Spleen (tissue), 11 donors: ENCODE measurements at regions not wholly inside any gene's neighbourhood (a gene's known extent, or its start where the extent isn't known, plus 50 kb on each side); places are given as distances from the start of the nearest gene placed in this dataset.

Experiments used
- DNase-seq: peaks from one replicate; pipeline ENCODE4 v3.0.0-alpha.2; 2020
- H3K27ac ChIP-seq, 8 donors: fragments of 200-600 bp; sonication (generic) in 7 of 8; 1 replicate in 4 of 8; 2 replicates in 4 of 8; pipeline versions ENCODE4 v1.5.0 to v1.8.0; 2016 to 2021; ENCODE audit warnings: inconsistent platforms in 4 of 8, mild to moderate bottlenecking in 4 of 8, moderate library complexity in 1 of 8
- H3K27me3 ChIP-seq, 7 donors: fragments of 200-600 bp; sonication (generic) in 6 of 7; replicated peaks in 1 of 7; 1 replicate in 4 of 7; 2 replicates in 3 of 7; pipeline versions ENCODE4 v1.5.0 to v1.8.0; 2016 to 2021; ENCODE audit warnings: inconsistent platforms in 3 of 7, mild to moderate bottlenecking in 1 of 7
- H3K36me3 ChIP-seq, 6 donors: fragments of 200-600 bp; sonication (generic) in 5 of 6; 1 replicate in 4 of 6; 2 replicates in 2 of 6; pipeline versions ENCODE4 v1.5.0 to v1.8.0; 2016 to 2021; ENCODE audit warnings: inconsistent platforms in 2 of 6
- H3K4me1 ChIP-seq, 6 donors: fragments of 200-600 bp; sonication (generic) in 5 of 6; 1 replicate in 3 of 6; 2 replicates in 3 of 6; pipeline versions ENCODE4 v1.5.0 to v1.8.0; 2016 to 2021; ENCODE audit warnings: inconsistent platforms in 3 of 6
- H3K4me3 ChIP-seq, 8 donors: fragments of 200-600 bp; sonication (generic) in 7 of 8; 1 replicate in 4 of 8; 2 replicates in 4 of 8; pipeline versions ENCODE4 v1.5.0 to v1.8.0; 2016 to 2021; ENCODE audit warnings: inconsistent platforms in 4 of 8, mild to moderate bottlenecking in 4 of 8, moderate library complexity in 2 of 8
- H3K9me3 ChIP-seq, 8 donors: fragments of 200-600 bp; sonication (generic) in 7 of 8; 1 replicate in 4 of 8; 2 replicates in 4 of 8; pipeline versions ENCODE4 v1.5.0 to v1.8.0; 2016 to 2021; ENCODE audit warnings: inconsistent platforms in 4 of 8
- POLR2A ChIP-seq, 3 donors: fragments of 450-650 bp; IDR thresholded peaks; one replicate each; pipeline ENCODE4 v1.5.1; 2017; ENCODE audit warnings: antibody characterized with exemption in 3 of 3, mild to moderate bottlenecking in 1 of 3
- POLR2AphosphoS5 ChIP-seq, 3 donors: sonication (generic); formaldehyde crosslinking; IDR thresholded peaks; one replicate each; pipeline ENCODE4 v1.5.1; 2017; ENCODE audit warnings: antibody characterized with exemption in 3 of 3
- WGBS, 5 donors: extraction: QIAGEN DNeasy Blood & Tissue Kit in 3 of 5; methylation state at CpG; one replicate each; pipeline versions ENCODE4 v1.1.5 to v1.1.7; 2013 to 2018; 5-methylcytosine and 5-hydroxymethylcytosine counted together
- intact Hi-C: fragments of 100-400 bp; cut with DNase I; formaldehyde crosslinking; loops from one replicate; pipeline ENCODE4 v1.15.0; 2023; ENCODE audit warnings: low total_unique reads
- TF ChIP-seq, protein P1 (sequence below), 11 experiments: fragments of 200-600 bp in 7 of 11; fragments of 450-650 bp in 4 of 11; sonication (generic) in 4 of 11; IDR thresholded peaks in 8 of 11; conservative IDR thresholded peaks in 3 of 11; 1 replicate in 7 of 11; 2 replicates in 4 of 11; pipeline versions ENCODE4 v1.4.0 to v1.8.0; 2016 to 2021; ENCODE audit warnings: antibody characterized with exemption in 11 of 11, inconsistent platforms in 4 of 11, mild to moderate bottlenecking in 1 of 11
- donor health status: healthy with polysubstance abuse.
- donor health status: DM: no; HTN: no; CAD: no; lungs with moderate emphysema.
- donor health status: DM: no; HTN: no; CAD: no.
- donor health status: Bipolar disorder and iron deficiency.
- donor health status: healthy.
- donor health status: DM: no; HTN: no; CAD: no.
- donor health status: DM: yes; HTN: yes; CAD: no.

DNA sequence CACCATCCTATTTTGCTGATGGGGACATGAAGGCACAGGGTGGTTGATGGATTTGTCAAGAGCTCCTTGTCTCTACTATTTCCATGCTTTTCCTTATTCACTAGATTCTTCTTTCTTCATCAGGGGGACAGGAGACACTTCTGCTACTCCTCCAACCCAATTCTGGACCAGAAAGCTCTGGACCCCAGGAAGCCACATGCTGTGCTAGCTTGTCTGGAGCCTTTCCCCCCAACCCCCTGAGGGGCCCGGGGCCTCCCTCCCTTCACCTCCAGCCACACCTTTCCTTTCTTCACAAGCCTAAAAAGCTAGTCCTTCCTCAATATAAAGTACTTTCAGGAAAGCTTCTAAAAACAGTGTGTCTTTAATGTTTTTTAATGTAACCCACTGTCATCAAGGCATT is 75.1 kb upstream of the CAPRIN2 start:
- TF ChIP-seq, protein P1, sequence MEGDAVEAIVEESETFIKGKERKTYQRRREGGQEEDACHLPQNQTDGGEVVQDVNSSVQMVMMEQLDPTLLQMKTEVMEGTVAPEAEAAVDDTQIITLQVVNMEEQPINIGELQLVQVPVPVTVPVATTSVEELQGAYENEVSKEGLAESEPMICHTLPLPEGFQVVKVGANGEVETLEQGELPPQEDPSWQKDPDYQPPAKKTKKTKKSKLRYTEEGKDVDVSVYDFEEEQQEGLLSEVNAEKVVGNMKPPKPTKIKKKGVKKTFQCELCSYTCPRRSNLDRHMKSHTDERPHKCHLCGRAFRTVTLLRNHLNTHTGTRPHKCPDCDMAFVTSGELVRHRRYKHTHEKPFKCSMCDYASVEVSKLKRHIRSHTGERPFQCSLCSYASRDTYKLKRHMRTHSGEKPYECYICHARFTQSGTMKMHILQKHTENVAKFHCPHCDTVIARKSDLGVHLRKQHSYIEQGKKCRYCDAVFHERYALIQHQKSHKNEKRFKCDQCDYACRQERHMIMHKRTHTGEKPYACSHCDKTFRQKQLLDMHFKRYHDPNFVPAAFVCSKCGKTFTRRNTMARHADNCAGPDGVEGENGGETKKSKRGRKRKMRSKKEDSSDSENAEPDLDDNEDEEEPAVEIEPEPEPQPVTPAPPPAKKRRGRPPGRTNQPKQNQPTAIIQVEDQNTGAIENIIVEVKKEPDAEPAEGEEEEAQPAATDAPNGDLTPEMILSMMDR (IDR thresholded peaks at IDR 0.05 in 8 of 11, conservative IDR thresholded peaks at IDR 0.05 in 3 of 11) = no peak
- TF ChIP-seq POLR2AphosphoS5 (IDR thresholded peaks at IDR 0.05) = no peak
- TF ChIP-seq POLR2A (IDR thresholded peaks at IDR 0.05) = no peak
- intact Hi-C loops = no loop called here

DNA sequence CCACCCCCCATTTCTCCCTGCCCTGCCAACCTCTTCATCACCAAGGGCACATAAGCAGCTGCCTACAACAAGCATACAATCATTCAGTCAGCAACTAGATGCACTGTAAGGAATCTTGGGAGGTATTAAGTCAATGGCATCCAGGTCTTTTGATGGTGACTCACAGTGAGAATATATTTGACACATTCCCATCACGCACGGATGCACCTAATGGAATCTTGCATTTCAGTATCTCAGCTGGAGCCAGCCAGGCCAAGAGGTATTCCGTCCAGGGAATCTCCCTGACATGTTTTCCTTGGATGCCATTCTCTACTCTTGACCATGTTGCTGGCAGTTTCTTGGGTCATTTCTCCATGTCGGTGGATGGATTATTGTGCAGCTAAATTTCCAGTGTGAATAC is 73.9 kb upstream of the CAPRIN2 start:
- Histone ChIP-seq H3K4me1 (no peaks in the 10 kb centered on the region), H3K9me3 (peaks cover 0 to 3% (median 0%) of the 10 kb centered on the region in 8 donors), H3K4me3 (no peak overlapping the region), H3K36me3 (no peaks in the 10 kb centered on the region), H3K27me3 (peaks cover 0 to 41% (median 0%) of the 10 kb centered on the region in 7 donors), H3K27ac (no peak overlapping the region)
- WGBS, 5 donors = 56 to 95% (median 71%) methylated on average over 4 of the region's 4 CpGs
- no peak for TF ChIP-seq POLR2AphosphoS5 (IDR thresholded peaks at IDR 0.05)
- TF ChIP-seq, protein P1 (IDR thresholded peaks at IDR 0.05 in 8 of 11, conservative IDR thresholded peaks at IDR 0.05 in 3 of 11) = no peak
- TF ChIP-seq POLR2A (IDR thresholded peaks at IDR 0.05) = no peak
- no peak for DNase-seq
- intact Hi-C loops = no loop called here

More for the DNA sequence above, 75.1 kb upstream of the CAPRIN2 start:
- 67 to 78% (median 75%) methylated on average over 1 of the region's 1 CpG for WGBS, 5 donors
- Histone ChIP-seq H3K9me3 (peaks cover 0 to 4% (median 0%) of the 10 kb centered on the region in 8 donors), H3K4me1 (no peaks in the 10 kb centered on the region), H3K27ac (no peak overlapping the region), H3K36me3 (no peaks in the 10 kb centered on the region), H3K4me3 (no peak overlapping the region), H3K27me3 (peaks cover 0 to 35% (median 0%) of the 10 kb centered on the region in 7 donors)
- DNase-seq = no peak

DNA sequence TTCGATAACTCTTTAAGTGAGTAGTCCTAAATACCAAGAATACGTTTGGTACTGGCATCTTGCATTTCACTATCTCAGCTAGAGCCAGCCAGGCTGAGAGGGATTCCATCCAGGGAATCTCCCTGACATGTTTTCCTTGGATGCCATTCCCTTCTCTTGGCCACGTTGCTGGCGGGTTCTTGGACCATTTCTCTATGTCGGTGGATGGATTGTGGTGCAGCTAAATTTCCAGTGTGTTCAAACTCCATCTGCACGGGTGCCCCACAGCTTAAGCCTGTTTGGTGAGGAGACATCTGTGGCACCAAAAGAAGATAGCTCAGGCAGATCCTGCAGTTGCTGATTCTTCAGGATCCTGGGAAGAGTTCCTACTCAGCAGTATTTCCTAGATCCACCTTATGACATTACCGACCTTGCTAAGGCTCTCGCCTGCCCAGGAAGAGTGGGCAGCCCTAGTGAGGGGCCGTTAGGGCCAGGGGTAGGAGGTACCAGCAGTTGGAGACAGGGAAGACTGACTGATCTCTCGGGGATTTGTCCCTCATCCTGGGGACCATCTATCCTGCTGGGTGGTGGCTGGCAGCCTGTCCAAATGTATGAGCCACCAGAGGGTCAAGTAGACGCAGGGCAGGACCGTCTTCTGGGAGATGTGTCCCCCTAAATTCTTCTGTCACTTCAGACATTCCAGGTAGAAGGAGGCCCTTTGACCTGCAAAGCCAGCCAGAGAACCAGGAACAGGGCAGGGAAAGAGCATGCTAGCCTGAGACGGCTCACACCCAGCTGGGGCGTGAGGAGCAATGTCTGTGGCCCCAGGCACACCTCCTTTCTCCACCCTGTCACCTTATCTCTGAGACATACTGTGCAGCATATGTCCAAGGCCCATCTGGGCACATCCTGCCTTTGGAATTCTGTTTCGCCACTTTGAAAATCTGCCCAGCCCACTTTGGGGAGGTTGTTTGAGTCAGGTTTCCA is 72.6 kb upstream of the CAPRIN2 start:
- no peaks in the 10 kb centered on the region for H3K9me3 ChIP-seq
- intact Hi-C loops = no loop called here
- TF ChIP-seq POLR2AphosphoS5 (IDR thresholded peaks at IDR 0.05) (no peak), POLR2A (IDR thresholded peaks at IDR 0.05) (no peak)
- TF ChIP-seq, protein P1 (IDR thresholded peaks at IDR 0.05 in 8 of 11, conservative IDR thresholded peaks at IDR 0.05 in 3 of 11) = no peak
- no peaks in the 10 kb centered on the region for H3K36me3 ChIP-seq
- no peak for DNase-seq
- peaks cover 0 to 45% (median 0%) of the 10 kb centered on the region in 7 donors for H3K27me3 ChIP-seq
- H3K27ac ChIP-seq = no peak overlapping the region
- peaks cover 0 to 13% (median 9%) of the 10 kb centered on the region in 6 donors for H3K4me1 ChIP-seq
- WGBS, 5 donors = 80 to 94% (median 84%) methylated on average over 15 of the region's 15 CpGs
- H3K4me3 ChIP-seq = no peak overlapping the region

DNA sequence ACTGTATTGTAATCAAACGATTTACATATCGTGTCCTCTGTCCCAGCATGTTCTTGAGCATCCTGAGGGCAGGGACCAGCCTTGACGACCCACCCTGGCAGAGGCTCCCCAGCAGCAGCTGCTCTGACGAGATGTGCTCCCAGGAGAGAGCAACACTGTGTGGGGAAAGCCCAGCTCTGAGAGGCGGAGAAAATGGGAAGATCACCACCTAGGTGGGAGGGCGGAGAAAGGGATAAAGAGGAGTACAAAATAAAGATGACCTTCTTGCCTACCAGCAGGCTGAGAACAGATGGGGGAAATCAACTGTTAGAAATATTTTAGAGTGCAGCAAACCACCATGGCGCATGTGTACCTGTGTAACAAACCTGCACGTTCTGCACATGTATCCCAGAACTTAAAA is 71.5 kb upstream of the CAPRIN2 start:
- H3K4me3 ChIP-seq = no peak overlapping the region
- no peaks in the 10 kb centered on the region for H3K9me3 ChIP-seq
- TF ChIP-seq, protein P1 (IDR thresholded peaks at IDR 0.05 in 8 of 11, conservative IDR thresholded peaks at IDR 0.05 in 3 of 11) = no peak
- TF ChIP-seq POLR2AphosphoS5 (IDR thresholded peaks at IDR 0.05) = no peak
- H3K36me3 ChIP-seq = no peaks in the 10 kb centered on the region
- DNase-seq = no peak
- peaks cover 0 to 56% (median 0%) of the 10 kb centered on the region in 7 donors for H3K27me3 ChIP-seq
- no peak overlapping the region for H3K27ac ChIP-seq
- intact Hi-C loops = no loop called here
- WGBS, 5 donors = 73 to 91% (median 88%) methylated on average over 8 of the region's 8 CpGs
- H3K4me1 ChIP-seq = peaks cover 0 to 21% (median 15%) of the 10 kb centered on the region in 6 donors
